GM18907 (cell line): ENCODE measurements at regions not wholly inside any gene's neighbourhood (a gene's known extent, or its start where the extent isn't known, plus 50 kb on each side); places are given as distances from the start of the nearest gene placed in this dataset.
"Not testable (repeated sequence)": the region's sequence is repeated elsewhere in the genome, so short reads cannot be mapped to it uniquely, and the experiment has no call there.

Source experiments
- ATAC-seq: cut with Tn5 transposase; IDR thresholded peaks from one replicate; pipeline ENCODE4 v1.9.1; 2021; ENCODE audit warnings: mild to moderate bottlenecking, moderate library complexity; ENCODE audit not compliant: unreplicated experiment

GRCh38 chr6:122859676-122860075 lies 70.6 kb downstream of the SMPDL3A start:
- no peak for ATAC-seq

GRCh38 chr6:122861594-122861993 lies 72.5 kb downstream of the SMPDL3A start:
- ATAC-seq, result no peak

GRCh38 chr6:122868137-122868536 lies 79.1 kb downstream of the SMPDL3A start:
- ATAC-seq, result no peak

GRCh38 chr6:122869437-122870024 lies 80.5 kb downstream of the SMPDL3A start:
- peak; percentile 89 for ATAC-seq

- no peak for ATAC-seq
Observed at GRCh38 chr6:122871079-122871478, 82.0 kb downstream of the SMPDL3A start.

GRCh38 chr6:122872311-122872710 lies 83.3 kb downstream of the SMPDL3A start:
- ATAC-seq, result no peak

DNA sequence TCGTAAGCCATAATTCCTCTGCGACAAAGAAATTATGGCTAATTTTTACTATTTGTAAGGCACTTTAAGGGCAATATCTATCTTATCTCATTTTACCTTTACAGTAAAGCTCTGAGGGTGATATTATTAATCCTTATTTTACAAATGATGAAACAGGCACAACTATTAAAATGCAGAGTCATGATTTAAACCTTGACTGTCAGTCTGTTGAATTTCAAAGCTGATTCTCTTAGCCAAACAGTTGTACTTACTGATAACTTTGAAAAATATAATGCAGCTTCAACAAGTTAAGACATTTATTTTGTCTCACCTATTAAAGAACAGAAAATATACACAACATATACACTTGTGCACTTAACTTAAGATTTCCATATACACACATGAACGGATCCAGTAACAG lies 88.2 kb downstream of the SMPDL3A start:
- no peak for ATAC-seq

DNA sequence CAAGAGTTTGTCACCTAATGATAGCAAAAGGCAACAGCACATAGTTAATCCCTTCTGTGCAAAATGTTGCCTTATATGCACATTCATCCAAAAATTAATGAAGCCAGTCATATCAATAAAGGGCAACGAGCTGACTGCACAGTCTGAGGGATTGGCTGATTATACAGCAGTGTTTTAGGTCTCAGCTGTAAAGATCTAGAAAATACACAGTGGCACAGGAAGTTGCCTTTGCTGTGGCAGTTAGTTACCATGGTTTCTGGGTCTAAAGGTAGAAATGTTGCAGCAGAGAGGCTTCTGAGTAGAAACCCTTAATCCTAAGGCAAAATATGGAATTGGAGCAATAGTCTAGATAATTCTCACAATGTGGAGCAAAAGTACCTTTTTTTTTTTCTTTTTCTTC lies 89.7 kb downstream of the SMPDL3A start:
- ATAC-seq, result no peak

DNA sequence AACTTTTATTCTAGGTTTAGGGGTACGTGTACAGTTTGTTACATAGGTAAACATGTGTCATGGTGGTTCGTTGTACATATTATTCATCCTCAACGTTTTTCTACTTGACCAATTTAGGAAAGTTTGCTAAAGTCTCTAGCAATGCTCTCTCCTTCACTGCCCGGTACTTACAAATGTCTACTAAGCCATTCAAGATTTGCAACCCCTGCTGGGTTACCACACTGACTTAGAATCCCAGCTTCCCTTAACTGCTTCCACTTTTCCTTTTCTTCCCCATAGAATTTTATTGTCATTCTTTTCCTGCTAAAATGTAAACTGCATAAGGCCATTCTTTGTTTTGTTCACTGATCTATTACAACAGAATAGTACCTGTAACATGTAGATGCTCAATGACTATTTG lies 97.4 kb downstream of the SMPDL3A start:
- no peak for ATAC-seq

- no peak for ATAC-seq
Observed at GRCh38 chr6:122887941-122888340, 98.9 kb downstream of the SMPDL3A start.

DNA sequence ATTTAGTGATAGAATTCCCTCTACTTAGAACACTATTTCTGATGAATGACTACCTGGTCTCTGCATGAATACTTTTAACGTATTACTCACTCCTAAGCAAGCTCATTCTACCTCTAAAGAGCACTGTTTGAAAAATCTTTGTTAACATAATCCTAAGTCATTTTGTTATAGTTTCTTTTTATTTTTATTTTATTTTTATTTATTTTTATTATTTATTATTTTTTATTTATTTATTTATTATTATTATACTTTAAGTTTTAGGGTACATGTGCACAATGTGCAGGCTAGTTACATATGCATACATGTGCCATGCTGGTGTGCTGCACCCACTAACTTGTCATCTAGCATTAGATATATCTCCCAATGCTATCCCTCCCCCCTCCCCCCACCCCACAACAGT lies 99.6 kb downstream of the SMPDL3A start:
- not testable (repeated sequence) for ATAC-seq

GRCh38 chr6:122890250-122890649 lies 101.2 kb downstream of the SMPDL3A start:
- ATAC-seq, result no peak

DNA sequence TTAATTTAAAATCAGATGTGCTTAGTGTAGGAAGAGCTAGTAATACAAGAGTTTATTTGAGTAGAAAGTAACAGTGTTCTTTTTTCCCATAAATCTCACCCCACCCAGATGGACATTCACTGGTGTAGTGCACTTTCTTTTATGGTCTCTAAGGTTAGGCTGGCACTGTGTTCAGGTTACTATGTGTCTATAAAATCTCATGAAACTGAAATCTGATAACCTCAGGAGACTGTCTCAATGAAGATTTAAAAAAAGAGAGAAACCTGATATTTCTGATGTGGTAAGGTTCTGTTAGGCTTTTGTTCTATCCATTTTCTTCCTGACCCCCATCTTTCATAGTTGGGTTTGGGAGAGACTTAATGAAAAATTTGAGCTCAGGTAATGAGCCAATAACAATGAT lies 101.2 kb upstream of the CLVS2 start:
- no peak for ATAC-seq

GRCh38 chr6:122902326-122902725 lies 93.7 kb upstream of the CLVS2 start:
- ATAC-seq, result no peak

GRCh38 chr6:122903266-122903915 lies 92.6 kb upstream of the CLVS2 start:
- no peak for ATAC-seq

GRCh38 chr6:122904166-122904565 lies 91.9 kb upstream of the CLVS2 start:
- ATAC-seq, result no peak

DNA sequence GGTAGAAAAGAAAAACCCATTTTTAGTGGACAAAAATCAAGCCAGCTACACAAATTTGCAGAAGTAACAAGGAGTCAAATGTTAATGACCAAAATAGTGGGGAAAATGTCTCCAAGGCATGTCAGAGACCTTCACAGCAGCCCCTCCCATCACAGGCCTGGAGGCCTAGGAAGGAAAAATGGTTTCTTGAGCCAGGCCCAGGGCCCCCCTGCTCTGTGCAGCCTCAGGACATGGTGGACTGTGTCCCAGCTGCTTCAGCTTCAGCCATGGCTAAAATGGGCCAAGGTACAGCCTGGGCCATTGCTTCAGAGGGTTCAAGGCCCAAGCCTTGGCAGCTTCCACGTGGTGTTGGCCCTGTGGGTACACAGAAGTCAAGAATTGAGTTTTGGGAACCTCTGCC lies 82.5 kb upstream of the CLVS2 start:
- no peak for ATAC-seq

DNA sequence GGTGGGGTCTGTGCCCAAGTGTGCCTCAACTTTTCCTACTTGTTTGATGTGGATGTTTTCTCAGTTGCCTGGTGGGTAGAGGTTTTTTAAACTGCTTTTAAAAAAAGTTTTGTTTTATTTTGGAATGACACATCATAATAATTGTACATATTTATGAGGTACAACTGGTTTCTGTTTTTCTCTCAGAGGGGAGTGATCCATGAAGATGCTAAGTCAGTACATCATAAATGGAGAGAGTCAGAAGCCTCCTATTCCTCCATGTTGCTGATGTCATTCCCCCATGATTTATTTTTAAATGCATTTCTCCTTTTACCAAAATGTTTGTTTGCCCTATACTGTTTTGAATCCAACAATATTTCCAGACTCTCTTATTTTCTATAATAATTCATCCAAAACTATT lies 77.3 kb upstream of the CLVS2 start:
- no peak for ATAC-seq

GRCh38 chr6:122930252-122931180 lies 65.5 kb upstream of the CLVS2 start:
- peak; percentile 86 for ATAC-seq

DNA sequence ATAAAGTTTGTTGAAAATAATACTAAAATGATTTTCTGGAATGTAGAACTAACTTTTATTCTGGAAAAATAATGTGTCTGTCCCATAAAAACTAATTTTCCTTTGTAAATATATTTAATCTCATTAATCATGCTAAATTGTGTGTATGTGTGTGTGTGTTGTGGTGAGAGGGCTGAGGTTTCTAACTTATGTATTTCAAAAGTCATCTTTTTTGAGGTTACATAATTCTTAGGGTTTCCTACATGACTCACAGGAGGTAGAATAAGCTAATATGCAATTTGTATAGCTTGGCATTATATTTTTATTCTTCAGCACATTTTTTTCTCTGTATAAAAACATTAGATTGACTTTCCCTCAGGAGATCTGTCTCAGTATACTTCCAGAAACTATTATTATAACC lies 64.1 kb upstream of the CLVS2 start:
- ATAC-seq, result no peak

DNA sequence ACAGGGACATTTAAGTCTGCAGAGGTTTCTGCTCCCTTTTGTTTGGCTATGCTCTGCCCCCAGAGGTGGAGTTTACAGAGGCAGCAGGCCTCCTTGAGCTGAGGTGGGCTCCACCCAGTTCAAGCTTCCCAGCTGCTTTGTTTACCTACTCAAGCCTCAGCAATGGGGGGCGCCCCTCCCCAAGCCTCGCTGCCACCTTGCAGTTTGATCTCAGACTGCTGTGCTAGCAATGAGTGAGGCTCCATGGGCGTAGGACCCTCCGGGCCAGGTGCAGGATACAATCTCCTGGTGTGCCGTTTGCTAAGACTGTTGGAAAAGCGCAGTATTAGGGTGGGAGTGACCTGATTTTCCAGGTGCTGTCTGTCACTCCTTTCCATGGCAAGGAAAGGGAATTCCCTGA lies 51.1 kb upstream of the CLVS2 start:
- not testable (repeated sequence) for ATAC-seq
